Memory B cell (primary cell): ENCODE measurements at regions not wholly inside any gene's neighbourhood (a gene's known extent, or its start where the extent isn't known, plus 50 kb on each side); places are given as distances from the start of the nearest gene placed in this dataset.
"Not testable (repeated sequence)": the region's sequence is repeated elsewhere in the genome, so short reads cannot be mapped to it uniquely, and the experiment has no call there.

Experiments
- ATAC-seq: fragments of 150-1000 bp; cut with Tn5 transposase; 2 replicates; pipeline ENCODE4 v1.10.0; 2021; ENCODE audit warnings: low read depth, mild to moderate bottlenecking, moderate library complexity
- DNase-seq, 2 donors: peaks; one replicate each; pipeline ENCODE4 v3.0.0; 2022; ENCODE audit warnings: low spot score in 2 of 2
- H3K27ac Mint-ChIP-seq: one replicate; pipeline ENCODE4 v1.8.0; 2022; ENCODE audit warnings: mild to moderate bottlenecking, moderate library complexity, mixed read lengths
- H3K27me3 Mint-ChIP-seq: one replicate; pipeline ENCODE4 v1.8.0; 2022; ENCODE audit warnings: mixed read lengths
- H3K36me3 Mint-ChIP-seq: one replicate; pipeline ENCODE4 v1.8.0; 2022; ENCODE audit warnings: mild to moderate bottlenecking, mixed read lengths
- H3K4me1 Mint-ChIP-seq: one replicate; pipeline ENCODE4 v1.8.0; 2022; ENCODE audit warnings: mixed read lengths
- H3K4me3 Mint-ChIP-seq: one replicate; pipeline ENCODE4 v1.8.0; 2022; ENCODE audit warnings: mild to moderate bottlenecking, moderate library complexity, mixed read lengths
- H3K9me3 Mint-ChIP-seq: one replicate; pipeline ENCODE4 v1.8.0; 2022; ENCODE audit warnings: mixed read lengths

GRCh38 chr11:22920939-22921565 lies 60.8 kb upstream of the CCDC179 start:
- H3K9me3 Mint-ChIP-seq: no peaks in the 10 kb centered on the region
- peak; percentile 62 for ATAC-seq
- H3K4me3 Mint-ChIP-seq: no peak overlapping the region
- H3K36me3 Mint-ChIP-seq: peaks cover 3% of the 10 kb centered on the region
- no peaks in the 10 kb centered on the region for H3K27me3 Mint-ChIP-seq
- H3K4me1 Mint-ChIP-seq: peaks cover 5% of the 10 kb centered on the region
- no peak for DNase-seq
- H3K27ac Mint-ChIP-seq: no peak overlapping the region

GRCh38 chr11:22922672-22923071 lies 62.4 kb upstream of the CCDC179 start:
- no peak overlapping the region for H3K4me3 Mint-ChIP-seq
- H3K27ac Mint-ChIP-seq: no peak overlapping the region
- H3K9me3 Mint-ChIP-seq: no peaks in the 10 kb centered on the region
- H3K4me1 Mint-ChIP-seq: peaks cover 5% of the 10 kb centered on the region
- H3K36me3 Mint-ChIP-seq: peaks cover 3% of the 10 kb centered on the region
- no peaks in the 10 kb centered on the region for H3K27me3 Mint-ChIP-seq
- ATAC-seq: no peak
- DNase-seq: no peak

- Mint-ChIP-seq H3K4me1 (peaks cover 9% of the 10 kb centered on the region), H3K36me3 (peaks cover 3% of the 10 kb centered on the region), H3K27me3 (no peaks in the 10 kb centered on the region), H3K27ac (no peak overlapping the region), H3K4me3 (no peak overlapping the region), H3K9me3 (no peaks in the 10 kb centered on the region)
- ATAC-seq: no peak
- no peak for DNase-seq
Observed at GRCh38 chr11:22923561-22923960, 63.3 kb upstream of the CCDC179 start.

- Mint-ChIP-seq H3K36me3 (peaks cover 3% of the 10 kb centered on the region), H3K9me3 (no peaks in the 10 kb centered on the region), H3K27me3 (no peaks in the 10 kb centered on the region), H3K4me3 (no peak overlapping the region), H3K4me1 (peaks cover 9% of the 10 kb centered on the region), H3K27ac (no peak overlapping the region)
- no peak for DNase-seq
- ATAC-seq: no peak
Observed at GRCh38 chr11:22926341-22926740, 66.1 kb upstream of the CCDC179 start.

GRCh38 chr11:22927793-22928192 lies 67.5 kb upstream of the CCDC179 start:
- Mint-ChIP-seq H3K4me1 (peaks cover 11% of the 10 kb centered on the region), H3K27ac (no peak overlapping the region), H3K27me3 (no peaks in the 10 kb centered on the region), H3K9me3 (no peaks in the 10 kb centered on the region), H3K4me3 (no peak overlapping the region), H3K36me3 (peaks cover 3% of the 10 kb centered on the region)
- no peak for ATAC-seq
- no peak for DNase-seq

- ATAC-seq (no peak), DNase-seq (no peak)
- Mint-ChIP-seq H3K4me1 (peaks cover 11% of the 10 kb centered on the region), H3K4me3 (no peak overlapping the region), H3K27me3 (no peaks in the 10 kb centered on the region), H3K36me3 (no peaks in the 10 kb centered on the region), H3K9me3 (no peaks in the 10 kb centered on the region), H3K27ac (no peak overlapping the region)
Observed at GRCh38 chr11:22928207-22928917, 68.1 kb upstream of the CCDC179 start.

GRCh38 chr11:22930816-22931594 lies 70.7 kb upstream of the CCDC179 start:
- no peak overlapping the region for H3K27ac Mint-ChIP-seq
- ATAC-seq: peak; percentile 50

GRCh38 chr11:22938691-22939090 lies 78.4 kb upstream of the CCDC179 start:
- H3K36me3 Mint-ChIP-seq: peaks cover 2% of the 10 kb centered on the region
- no peaks in the 10 kb centered on the region for H3K4me1 Mint-ChIP-seq
- DNase-seq (no peak), ATAC-seq (no peak)
- H3K27ac Mint-ChIP-seq: no peak overlapping the region
- H3K27me3 Mint-ChIP-seq: no peaks in the 10 kb centered on the region
- H3K4me3 Mint-ChIP-seq: no peak overlapping the region
- H3K9me3 Mint-ChIP-seq: peaks cover 2% of the 10 kb centered on the region

More at GRCh38 chr11:22930816-22931594, 70.7 kb upstream of the CCDC179 start:
- no peak overlapping the region for H3K4me3 Mint-ChIP-seq
- H3K4me1 Mint-ChIP-seq: peaks cover 11% of the 10 kb centered on the region
- peak in 1 of 2 donors; percentile 0 for DNase-seq
- H3K36me3 Mint-ChIP-seq: no peaks in the 10 kb centered on the region
- no peaks in the 10 kb centered on the region for H3K27me3 Mint-ChIP-seq
- no peaks in the 10 kb centered on the region for H3K9me3 Mint-ChIP-seq

GRCh38 chr11:22941544-22941943 lies 81.3 kb upstream of the CCDC179 start:
- not testable (repeated sequence) for H3K27ac Mint-ChIP-seq, ATAC-seq, H3K9me3 Mint-ChIP-seq

GRCh38 chr11:22957786-22958185 lies 97.5 kb upstream of the CCDC179 start:
- Mint-ChIP-seq H3K27me3 (no peaks in the 10 kb centered on the region), H3K4me1 (no peaks in the 10 kb centered on the region), H3K4me3 (no peak overlapping the region), H3K36me3 (no peaks in the 10 kb centered on the region), H3K27ac (no peak overlapping the region), H3K9me3 (peaks cover 5% of the 10 kb centered on the region)
- DNase-seq (no peak), ATAC-seq (no peak)

More at GRCh38 chr11:22941544-22941943, 81.3 kb upstream of the CCDC179 start:
- H3K36me3 Mint-ChIP-seq, H3K27me3 Mint-ChIP-seq, DNase-seq, H3K4me3 Mint-ChIP-seq, H3K4me1 Mint-ChIP-seq: not testable (repeated sequence)

- Mint-ChIP-seq H3K27me3 (peaks cover 6% of the 10 kb centered on the region), H3K9me3 (peaks cover 9% of the 10 kb centered on the region), H3K27ac (no peak overlapping the region), H3K4me1 (no peaks in the 10 kb centered on the region), H3K36me3 (no peaks in the 10 kb centered on the region), H3K4me3 (no peak overlapping the region)
- no peak for DNase-seq
- no peak for ATAC-seq
Observed at GRCh38 chr11:22974251-22974650, 114.0 kb upstream of the CCDC179 start.

- ATAC-seq: no peak
- no peaks in the 10 kb centered on the region for H3K36me3 Mint-ChIP-seq
- H3K9me3 Mint-ChIP-seq: peaks cover 5% of the 10 kb centered on the region
- H3K27ac Mint-ChIP-seq: no peak overlapping the region
- no peak overlapping the region for H3K4me3 Mint-ChIP-seq
- H3K4me1 Mint-ChIP-seq: no peaks in the 10 kb centered on the region
- peaks cover 6% of the 10 kb centered on the region for H3K27me3 Mint-ChIP-seq
- DNase-seq: no peak
Observed at GRCh38 chr11:22976146-22976545, 115.9 kb upstream of the CCDC179 start.

- DNase-seq (no peak), ATAC-seq (no peak)
- no peak overlapping the region for H3K4me3 Mint-ChIP-seq
- no peaks in the 10 kb centered on the region for H3K36me3 Mint-ChIP-seq
- H3K4me1 Mint-ChIP-seq: no peaks in the 10 kb centered on the region
- no peaks in the 10 kb centered on the region for H3K27me3 Mint-ChIP-seq
- H3K9me3 Mint-ChIP-seq: peaks cover 2% of the 10 kb centered on the region
- H3K27ac Mint-ChIP-seq: no peak overlapping the region
Observed at GRCh38 chr11:22982903-22983302, 122.6 kb upstream of the CCDC179 start.

GRCh38 chr11:22984045-22984444 lies 123.8 kb upstream of the CCDC179 start:
- DNase-seq (no peak), ATAC-seq (no peak)
- no peak overlapping the region for H3K27ac Mint-ChIP-seq
- no peaks in the 10 kb centered on the region for H3K4me1 Mint-ChIP-seq
- peaks cover 8% of the 10 kb centered on the region for H3K9me3 Mint-ChIP-seq
- H3K27me3 Mint-ChIP-seq: no peaks in the 10 kb centered on the region
- no peak overlapping the region for H3K4me3 Mint-ChIP-seq
- H3K36me3 Mint-ChIP-seq: peaks cover 5% of the 10 kb centered on the region
